Activated CD4-positive, CD25-positive, alpha-beta regulatory T cell treated with anti-CD3 and anti-CD28 coated beads, Interleukin-2, amount 50 U/mL, for 24 hours (primary cell): ENCODE measurements at regions not wholly inside any gene's neighbourhood (a gene's known extent, or its start where the extent isn't known, plus 50 kb on each side); places are given as distances from the start of the nearest gene placed in this dataset.

ENCODE experiments used
- ATAC-seq, 2 donors: fragments of 150-1000 bp; cut with Tn5 transposase; one replicate each; pipeline ENCODE4 v1.10.0; 2021; ENCODE audit warnings: mild to moderate bottlenecking in 1 of 2, moderate library complexity in 1 of 2

GRCh38 chr6:11356404-11357155, 124.1 kb upstream of the NEDD9 start:
- no peak for ATAC-seq

GRCh38 chr6:11353921-11354389, 121.5 kb upstream of the NEDD9 start:
- ATAC-seq, result peak; percentile 89

GRCh38 chr6:11350294-11350693, 117.8 kb upstream of the NEDD9 start:
- peak; percentile 15 to 27 for ATAC-seq

GRCh38 chr6:11349880-11350279, 117.4 kb upstream of the NEDD9 start:
- no peak for ATAC-seq

- no peak for ATAC-seq
Measured at GRCh38 chr6:11346516-11346915, 114.0 kb upstream of the NEDD9 start.

DNA sequence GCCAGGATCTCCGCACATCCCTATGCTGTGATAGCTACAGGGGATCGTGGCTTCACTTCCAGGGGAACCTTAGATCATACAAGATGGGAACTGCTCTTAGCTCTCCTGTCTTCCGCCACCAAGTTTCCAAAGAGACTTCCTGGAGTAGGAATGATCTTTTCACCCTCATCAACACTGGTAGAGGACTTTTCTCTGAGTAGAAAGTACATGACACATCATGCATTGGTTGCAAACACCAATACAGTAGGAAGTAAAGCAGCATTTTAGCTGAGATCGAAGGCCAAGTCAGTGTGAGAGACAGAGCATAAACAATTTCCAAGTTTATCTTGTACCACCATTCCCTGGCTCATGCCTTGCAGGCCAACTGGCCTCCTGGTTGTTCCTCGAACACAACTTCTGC, 113.1 kb upstream of the NEDD9 start:
- no peak for ATAC-seq

GRCh38 chr6:11343963-11344723, 111.7 kb upstream of the NEDD9 start:
- peak in 1 of 2 donors; percentile 27 for ATAC-seq

DNA sequence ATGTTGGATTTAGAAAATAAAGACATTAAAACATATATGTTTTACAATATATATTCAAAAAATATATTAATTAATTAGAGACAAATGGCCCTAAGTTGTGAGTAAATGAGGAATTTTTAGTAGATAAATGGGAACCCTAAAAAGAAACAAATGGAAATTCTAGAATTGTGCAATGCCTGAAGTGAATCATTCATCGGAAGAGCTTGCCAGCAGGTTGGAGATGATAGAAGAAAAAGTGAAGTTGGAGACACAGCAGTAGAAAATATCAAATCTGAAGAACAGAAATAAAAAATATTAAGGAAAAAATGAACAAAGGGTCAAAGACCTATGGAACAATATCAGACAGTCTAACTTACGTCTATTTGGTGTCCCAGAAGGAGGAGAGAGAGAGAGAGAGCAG, 109.4 kb upstream of the NEDD9 start:
- no peak for ATAC-seq

- ATAC-seq, result no peak
Measured at GRCh38 chr6:11341303-11341702, 108.8 kb upstream of the NEDD9 start.

GRCh38 chr6:11339380-11339779, 106.9 kb upstream of the NEDD9 start:
- no peak for ATAC-seq

DNA sequence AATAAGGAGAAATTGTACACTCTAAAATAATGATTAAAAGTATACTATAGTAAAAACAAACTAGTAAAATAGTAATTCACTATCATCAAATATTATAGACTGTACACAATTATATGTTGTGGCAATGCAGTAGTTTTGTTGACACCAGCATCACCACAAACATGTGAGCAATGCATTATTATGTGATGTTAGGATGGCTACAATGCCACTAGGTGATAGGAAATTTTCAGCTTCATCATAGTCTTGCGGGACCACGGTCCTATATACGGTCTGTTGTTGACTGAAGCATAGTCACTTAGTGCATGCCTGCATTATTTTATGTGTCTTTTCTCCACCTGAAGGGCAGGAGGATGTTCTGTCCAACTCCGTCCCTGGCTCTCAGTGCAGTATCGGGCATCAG, 104.8 kb upstream of the NEDD9 start:
- no peak for ATAC-seq

DNA sequence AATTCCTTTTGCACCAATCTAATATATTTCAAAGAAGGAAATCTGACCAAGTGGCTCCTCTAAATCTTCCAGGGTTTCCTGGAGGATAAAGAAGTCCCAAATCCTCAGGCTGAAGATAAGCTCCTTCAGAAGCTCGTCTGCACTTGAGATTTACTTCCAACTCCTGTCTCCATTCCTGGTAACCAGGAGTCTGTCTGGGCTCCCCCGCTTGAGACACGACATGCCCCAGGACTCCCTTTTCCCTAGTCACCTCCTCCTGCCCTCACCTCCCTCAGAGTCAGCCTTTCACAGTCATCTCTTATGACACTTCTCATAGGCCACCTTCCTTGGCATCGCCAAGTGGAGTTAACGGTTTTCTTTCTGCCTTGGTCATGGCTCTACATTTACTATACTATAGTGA, 103.4 kb upstream of the NEDD9 start:
- ATAC-seq, result no peak

GRCh38 chr6:11333132-11333849, 100.8 kb upstream of the NEDD9 start:
- no peak for ATAC-seq

DNA sequence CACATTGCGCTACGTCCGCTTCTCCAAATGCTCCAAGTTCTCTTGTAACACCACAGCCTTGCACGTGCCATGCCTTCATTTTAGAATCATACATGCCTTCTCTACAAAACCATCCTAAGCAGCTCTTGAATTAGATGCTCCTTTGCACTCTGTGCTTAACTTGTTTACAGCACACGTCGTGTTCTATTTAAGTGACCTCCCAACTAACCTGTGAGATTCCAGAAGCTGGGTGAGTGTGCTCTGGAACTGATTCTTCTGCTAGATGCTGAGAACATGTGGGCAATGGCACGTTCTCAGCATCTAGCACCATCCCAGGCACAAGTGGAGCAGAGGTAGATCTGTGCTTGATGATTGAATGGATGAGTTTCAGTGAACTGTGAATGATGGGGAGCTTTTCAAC, 100.0 kb upstream of the NEDD9 start:
- ATAC-seq, result no peak

- no peak for ATAC-seq
Measured at GRCh38 chr6:11331111-11331510, 98.6 kb upstream of the NEDD9 start.

DNA sequence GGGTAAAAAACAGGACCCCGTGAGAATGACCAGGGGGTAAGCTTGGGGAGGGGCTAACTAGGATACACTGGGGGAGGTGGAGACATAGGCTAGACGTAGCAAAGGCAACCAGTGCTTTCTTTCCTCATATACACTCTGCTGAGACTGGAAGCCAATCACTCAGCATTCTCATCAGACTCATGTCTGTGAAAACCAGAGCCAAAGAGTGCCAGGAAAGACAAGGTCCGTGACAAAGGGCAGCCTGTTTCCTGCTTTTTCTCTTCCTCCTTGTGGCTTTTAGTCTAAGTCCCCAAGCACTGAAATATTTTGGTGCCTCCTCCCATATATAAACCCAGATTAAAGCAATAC, 97.9 kb upstream of the NEDD9 start:
- ATAC-seq, result no peak

DNA sequence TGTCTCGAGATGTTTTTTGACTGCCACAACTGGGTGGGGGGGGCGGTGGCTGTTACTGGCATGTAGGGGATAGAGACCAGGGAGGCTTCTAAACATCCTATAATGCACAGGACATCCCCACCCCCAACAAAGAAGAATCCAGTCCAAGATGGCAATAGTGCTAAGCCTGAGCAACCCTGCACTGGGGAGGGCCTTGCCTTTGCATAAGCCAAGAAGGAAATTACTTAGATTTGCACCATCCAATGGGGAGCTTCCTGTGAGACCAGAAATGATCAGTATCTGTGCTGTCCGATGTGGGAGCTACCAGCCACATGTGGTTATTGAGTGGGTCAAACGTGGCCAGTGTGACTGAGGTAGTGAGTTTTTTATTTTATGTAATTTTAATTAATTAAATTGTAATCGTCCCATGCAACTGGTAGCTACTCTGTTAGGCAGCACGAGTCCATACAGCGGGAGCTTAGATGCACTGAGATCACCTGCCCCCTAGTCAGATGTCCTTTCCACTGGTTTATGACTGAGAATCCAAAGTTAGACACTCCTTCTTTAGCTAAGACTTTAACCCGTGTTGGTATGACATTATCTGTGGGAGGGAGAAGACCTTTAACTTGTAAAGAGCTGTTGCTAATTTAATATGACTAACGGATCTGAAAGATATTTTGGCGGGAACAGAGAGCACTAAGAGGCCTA, 97.4 kb upstream of the NEDD9 start:
- peak; percentile 70 to 72 for ATAC-seq

- no peak for ATAC-seq
Measured at GRCh38 chr6:11328613-11329247, 96.3 kb upstream of the NEDD9 start.

DNA sequence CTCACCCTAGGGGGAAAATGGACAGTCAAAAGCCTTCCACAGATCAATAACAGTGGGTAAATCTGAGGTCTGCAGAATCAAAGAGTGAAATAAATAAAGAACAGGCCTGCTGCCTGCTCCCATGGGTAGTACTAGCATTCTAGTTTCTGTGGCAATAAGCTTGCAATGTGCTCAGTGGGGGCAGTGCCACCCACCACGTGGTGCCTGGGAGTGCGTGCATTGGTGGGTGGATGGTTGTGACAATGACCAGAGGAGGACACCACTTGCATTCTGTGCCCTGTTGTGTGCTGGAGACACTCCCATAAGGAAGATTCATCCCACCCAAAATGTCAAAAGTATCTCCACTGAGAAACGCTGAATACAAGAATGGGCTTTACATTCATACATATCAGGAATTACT, 95.5 kb upstream of the NEDD9 start:
- no peak for ATAC-seq

DNA sequence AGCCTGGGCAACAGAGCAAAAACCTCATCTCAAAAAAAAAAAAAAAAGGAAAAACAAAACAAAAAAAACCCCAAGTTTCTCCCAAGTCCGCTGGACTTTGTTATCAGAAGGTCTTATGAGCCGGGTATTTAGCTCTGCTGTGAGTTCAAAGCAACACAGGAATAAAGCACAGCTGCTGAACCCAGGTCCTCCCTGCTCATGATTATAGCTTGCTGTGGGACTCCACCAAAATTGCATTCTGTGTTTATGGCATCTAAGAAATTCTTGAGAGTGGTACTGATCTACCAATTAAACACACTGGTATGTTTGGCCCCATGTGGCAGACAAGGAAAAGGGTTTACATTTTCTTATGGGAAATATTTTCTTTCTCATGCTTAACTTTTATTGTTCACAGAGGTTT, 93.6 kb upstream of the NEDD9 start:
- ATAC-seq, result no peak

GRCh38 chr6:11324453-11325015, 92.1 kb upstream of the NEDD9 start:
- ATAC-seq, result peak; percentile 94 to 96
